NCI-H345 treated with DMSO at 0.1 percent for 48 hours (cell line): ENCODE measurements at regions not wholly inside any gene's neighbourhood (a gene's known extent, or its start where the extent isn't known, plus 50 kb on each side); places are given as distances from the start of the nearest gene placed in this dataset.
"Not testable (repeated sequence)": the region's sequence is repeated elsewhere in the genome, so short reads cannot be mapped to it uniquely, and the experiment has no call there.

Experiments used
- DNase-seq: peaks from one replicate; lab custom pipeline; 2025; ENCODE audit not compliant: unreplicated experiment; lab: John Stamatoyannopoulos, UW

GRCh38 chrX:28408017-28408723 lies 179.1 kb upstream of the IL1RAPL1 start:
- DNase-seq = no peak

- DNase-seq = no peak
Observed at GRCh38 chrX:28398342-28398741, 188.9 kb upstream of the IL1RAPL1 start.

GRCh38 chrX:28391528-28391927 lies 195.7 kb upstream of the IL1RAPL1 start:
- DNase-seq = no peak

GRCh38 chrX:28379103-28379502 lies 208.1 kb upstream of the IL1RAPL1 start:
- DNase-seq = no peak

GRCh38 chrX:28367649-28368048 lies 219.6 kb upstream of the IL1RAPL1 start:
- not testable (repeated sequence) for DNase-seq

GRCh38 chrX:28351801-28352200 lies 235.4 kb upstream of the IL1RAPL1 start:
- no peak for DNase-seq

GRCh38 chrX:28349888-28350287 lies 237.4 kb upstream of the IL1RAPL1 start:
- no peak for DNase-seq

GRCh38 chrX:28347476-28347875 lies 239.8 kb upstream of the IL1RAPL1 start:
- DNase-seq = no peak

- DNase-seq = no peak
Observed at GRCh38 chrX:28329156-28329555, 258.1 kb upstream of the IL1RAPL1 start.

GRCh38 chrX:28324321-28324721 lies 262.9 kb upstream of the IL1RAPL1 start:
- no peak for DNase-seq

- DNase-seq = no peak
Observed at GRCh38 chrX:28321286-28321685, 266.0 kb upstream of the IL1RAPL1 start.

- DNase-seq = no peak
Observed at GRCh38 chrX:28312965-28313364, 274.3 kb upstream of the IL1RAPL1 start.

GRCh38 chrX:28312259-28312658 lies 275.0 kb upstream of the IL1RAPL1 start:
- no peak for DNase-seq

GRCh38 chrX:28311466-28311865 lies 275.8 kb upstream of the IL1RAPL1 start:
- DNase-seq = no peak

GRCh38 chrX:28303486-28303885 lies 283.8 kb upstream of the IL1RAPL1 start:
- no peak for DNase-seq

- DNase-seq = no peak
Observed at GRCh38 chrX:28278726-28279125, 297.5 kb upstream of the DCAF8L1 start.

GRCh38 chrX:28278251-28278650 lies 297.0 kb upstream of the DCAF8L1 start:
- DNase-seq = no peak

GRCh38 chrX:28273736-28274135 lies 292.5 kb upstream of the DCAF8L1 start:
- no peak for DNase-seq

- no peak for DNase-seq
Observed at GRCh38 chrX:28246675-28247074, 265.4 kb upstream of the DCAF8L1 start.

GRCh38 chrX:28229217-28229616 lies 248.0 kb upstream of the DCAF8L1 start:
- DNase-seq = no peak

- no peak for DNase-seq
Observed at GRCh38 chrX:28225513-28225912, 244.3 kb upstream of the DCAF8L1 start.

- no peak for DNase-seq
Observed at GRCh38 chrX:28223991-28224390, 242.7 kb upstream of the DCAF8L1 start.

- DNase-seq = no peak
Observed at GRCh38 chrX:28223469-28223868, 242.2 kb upstream of the DCAF8L1 start.
